ENCODE measurements at regions not wholly inside any gene's neighbourhood (a gene's known extent, or its start where the extent isn't known, plus 50 kb on each side); places are given as distances from the start of the nearest gene placed in this dataset.

GRCh38 chr4:63029380-63029779, 1379.9 kb downstream of the TECRL start:
- intact Hi-C loops (cut with DNase I; ENCODE audit: low total_unique reads), result no loop called here
- H3K36me3 ChIP-seq, result no peaks in the 10 kb centered on the region
- TF ChIP-seq POLR2AphosphoS5 (IDR thresholded peaks at IDR 0.05) (no peak), POLR2A (IDR thresholded peaks at IDR 0.05) (no peak)
- TF ChIP-seq, protein P1, sequence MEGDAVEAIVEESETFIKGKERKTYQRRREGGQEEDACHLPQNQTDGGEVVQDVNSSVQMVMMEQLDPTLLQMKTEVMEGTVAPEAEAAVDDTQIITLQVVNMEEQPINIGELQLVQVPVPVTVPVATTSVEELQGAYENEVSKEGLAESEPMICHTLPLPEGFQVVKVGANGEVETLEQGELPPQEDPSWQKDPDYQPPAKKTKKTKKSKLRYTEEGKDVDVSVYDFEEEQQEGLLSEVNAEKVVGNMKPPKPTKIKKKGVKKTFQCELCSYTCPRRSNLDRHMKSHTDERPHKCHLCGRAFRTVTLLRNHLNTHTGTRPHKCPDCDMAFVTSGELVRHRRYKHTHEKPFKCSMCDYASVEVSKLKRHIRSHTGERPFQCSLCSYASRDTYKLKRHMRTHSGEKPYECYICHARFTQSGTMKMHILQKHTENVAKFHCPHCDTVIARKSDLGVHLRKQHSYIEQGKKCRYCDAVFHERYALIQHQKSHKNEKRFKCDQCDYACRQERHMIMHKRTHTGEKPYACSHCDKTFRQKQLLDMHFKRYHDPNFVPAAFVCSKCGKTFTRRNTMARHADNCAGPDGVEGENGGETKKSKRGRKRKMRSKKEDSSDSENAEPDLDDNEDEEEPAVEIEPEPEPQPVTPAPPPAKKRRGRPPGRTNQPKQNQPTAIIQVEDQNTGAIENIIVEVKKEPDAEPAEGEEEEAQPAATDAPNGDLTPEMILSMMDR (IDR thresholded peaks at IDR 0.05), result no peak

GRCh38 chr4:63020661-63021060, 1388.6 kb downstream of the TECRL start:
- intact Hi-C loops (cut with DNase I; ENCODE audit: low total_unique reads), result no loop called here
- DNase-seq (ENCODE audit: low spot score in 2 of 2), result no peak
- Histone ChIP-seq H3K4me3 (no peak overlapping the region), H3K9me3 (no peaks in the 10 kb centered on the region), H3K36me3 (no peaks in the 10 kb centered on the region), H3K4me1 (no peaks in the 10 kb centered on the region), H3K27ac (no peak overlapping the region), H3K27me3 (no peaks in the 10 kb centered on the region)
- TF ChIP-seq POLR2AphosphoS5 (IDR thresholded peaks at IDR 0.05) (no peak), POLR2A (IDR thresholded peaks at IDR 0.05) (no peak)
- TF ChIP-seq, protein P1 (IDR thresholded peaks at IDR 0.05), result no peak

More at GRCh38 chr4:63029380-63029779, 1379.9 kb downstream of the TECRL start:
- DNase-seq (ENCODE audit: low spot score in 2 of 2), result no peak
- H3K9me3 ChIP-seq, result peaks cover 0 to 6% of the 10 kb centered on the region in 2 donors
- H3K4me3 ChIP-seq, result no peak overlapping the region
- H3K27me3 ChIP-seq, result no peaks in the 10 kb centered on the region
- H3K4me1 ChIP-seq, result no peaks in the 10 kb centered on the region
- H3K27ac ChIP-seq, result no peak overlapping the region

- Histone ChIP-seq H3K9me3 (peaks cover 0 to 9% of the 10 kb centered on the region in 2 donors), H3K4me3 (no peak overlapping the region), H3K27ac (no peak overlapping the region), H3K4me1 (no peaks in the 10 kb centered on the region), H3K27me3 (no peaks in the 10 kb centered on the region), H3K36me3 (no peaks in the 10 kb centered on the region)
- DNase-seq (ENCODE audit: low spot score in 2 of 2), result no peak
- TF ChIP-seq POLR2A (IDR thresholded peaks at IDR 0.05) (no peak), POLR2AphosphoS5 (IDR thresholded peaks at IDR 0.05) (no peak)
- TF ChIP-seq, protein P1 (IDR thresholded peaks at IDR 0.05), result no peak
- intact Hi-C loops (cut with DNase I; ENCODE audit: low total_unique reads), result no loop called here
These were observed 1392.0 kb downstream of the TECRL start for GRCh38 chr4:63017300-63017699.

GRCh38 chr4:62970846-62971245, 1438.4 kb downstream of the TECRL start:
- intact Hi-C loops (cut with DNase I; ENCODE audit: low total_unique reads), result no loop called here
- Histone ChIP-seq H3K9me3 (no peaks in the 10 kb centered on the region), H3K4me1 (no peaks in the 10 kb centered on the region), H3K36me3 (no peaks in the 10 kb centered on the region), H3K27ac (no peak overlapping the region), H3K4me3 (no peak overlapping the region), H3K27me3 (no peaks in the 10 kb centered on the region)
- TF ChIP-seq, protein P1 (IDR thresholded peaks at IDR 0.05), result no peak
- DNase-seq (ENCODE audit: low spot score in 2 of 2), result no peak

GRCh38 chr4:62960415-62960814, 1448.8 kb downstream of the TECRL start:
- Histone ChIP-seq H3K9me3 (peaks cover 0 to 7% of the 10 kb centered on the region in 2 donors), H3K36me3 (no peaks in the 10 kb centered on the region), H3K4me1 (no peaks in the 10 kb centered on the region), H3K27me3 (no peaks in the 10 kb centered on the region), H3K4me3 (no peak overlapping the region), H3K27ac (no peak overlapping the region)
- TF ChIP-seq, protein P1 (IDR thresholded peaks at IDR 0.05), result no peak
- no peak for TF ChIP-seq POLR2A (IDR thresholded peaks at IDR 0.05)
- intact Hi-C loops (cut with DNase I; ENCODE audit: low total_unique reads), result no loop called here
- no peak for DNase-seq (ENCODE audit: low spot score in 2 of 2)
